Left lung (tissue), 4 donors: ENCODE measurements at regions not wholly inside any gene's neighbourhood (a gene's known extent, or its start where the extent isn't known, plus 50 kb on each side); places are given as distances from the start of the nearest gene placed in this dataset.
"Not testable (repeated sequence)": the region's sequence is repeated elsewhere in the genome, so short reads cannot be mapped to it uniquely, and the experiment has no call there.

ENCODE experiments used
- ATAC-seq: fragments of 200-7000 bp; cut with Tn5 transposase; one replicate; pipeline ENCODE4 v1.9.1; 2020; ENCODE audit warnings: moderate library complexity
- DNase-seq, 4 donors: peaks; one replicate each; pipeline ENCODE4 v3.0.0-alpha.2; 2013 to 2020
- H3K27ac ChIP-seq, 2 donors: fragments of 200-600 bp; sonication (generic) in 1 of 2; one replicate each; pipeline versions ENCODE4 v1.5.0 to v1.8.0; 2020 to 2021
- H3K27me3 ChIP-seq, 2 donors: fragments of 200-600 bp; sonication (generic) in 1 of 2; one replicate each; pipeline versions ENCODE4 v1.5.0 to v1.8.0; 2020 to 2021
- H3K36me3 ChIP-seq, 2 donors: fragments of 200-600 bp; sonication (generic) in 1 of 2; one replicate each; pipeline versions ENCODE4 v1.5.0 to v1.8.0; 2020 to 2021
- H3K4me1 ChIP-seq, 2 donors: fragments of 200-600 bp; one replicate each; pipeline ENCODE4 v1.8.0; 2021
- H3K4me3 ChIP-seq, 2 donors: fragments of 200-600 bp; sonication (generic) in 1 of 2; one replicate each; pipeline versions ENCODE4 v1.5.0 to v1.8.0; 2020 to 2021; ENCODE audit warnings: mild to moderate bottlenecking in 1 of 2
- H3K9me3 ChIP-seq, 2 donors: fragments of 200-600 bp; sonication (generic) in 1 of 2; one replicate each; pipeline versions ENCODE4 v1.5.0 to v1.8.0; 2020 to 2021
- CTCF ChIP-seq, 2 donors: fragments of 200-600 bp; sonication (generic) in 1 of 2; IDR thresholded peaks; one replicate each; pipeline versions ENCODE4 v1.5.0 to v1.8.0; 2021; ENCODE audit warnings: antibody characterized with exemption in 2 of 2
- intact Hi-C, 2 donors: fragments of 100-400 bp; cut with DNase I; formaldehyde crosslinking; loops; one replicate each; pipeline versions ENCODE4 v1.11.2 to v1.14.2; 2022
- donor health status: DM: no; HTN: yes; CAD: no.
- donor health status: DM: no; HTN: no; CAD: no.

DNA sequence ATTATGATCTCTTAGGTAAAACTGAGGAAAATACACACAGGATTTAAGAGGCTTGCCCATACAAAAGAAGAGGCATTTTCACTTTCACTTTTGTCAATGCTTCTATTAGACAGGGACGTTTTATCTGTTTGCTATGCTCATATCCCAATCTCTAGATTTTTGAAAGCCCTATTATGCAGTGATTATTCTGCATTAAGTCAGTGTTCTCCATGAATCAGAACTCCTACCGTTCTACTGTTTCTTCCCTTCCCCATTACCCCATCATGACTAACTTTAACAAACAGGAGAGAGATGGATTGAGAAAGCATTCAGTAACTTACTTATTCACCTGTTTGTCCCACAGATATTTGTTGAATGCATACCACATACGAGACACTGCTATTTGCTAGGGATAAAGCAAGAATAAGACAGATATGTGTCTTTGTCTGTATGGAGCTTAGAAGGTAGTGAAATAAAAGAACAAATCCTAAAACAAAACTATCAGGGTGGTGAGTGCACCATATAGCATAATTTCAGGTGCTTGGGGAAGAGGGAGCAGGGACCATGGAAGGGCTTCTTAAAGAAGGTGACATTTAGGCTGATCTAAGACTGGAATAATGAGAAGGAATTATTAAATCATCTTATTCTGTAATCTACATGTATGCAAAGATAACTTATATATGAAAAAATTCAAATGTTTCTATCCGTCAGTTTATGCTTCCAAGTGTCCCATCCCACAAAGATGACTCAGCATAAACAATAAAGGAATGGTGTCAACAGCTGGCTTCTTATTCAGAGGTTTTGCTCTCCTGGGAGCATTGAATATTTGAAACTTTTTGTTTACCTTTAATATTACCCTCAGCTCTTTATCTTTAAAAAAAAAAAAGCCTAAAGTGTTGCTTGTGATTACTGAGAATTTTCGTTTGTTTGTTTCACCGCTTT lies 328.1 kb downstream of the HINT1 start:
- Histone ChIP-seq H3K4me1 (peaks cover 0 to 6% of the 10 kb centered on the region in 2 donors), H3K27ac (no peak overlapping the region), H3K9me3 (peaks cover 0 to 2% of the 10 kb centered on the region in 2 donors), H3K4me3 (peak overlapping the region; percentile 2 to 21), H3K27me3 (no peaks in the 10 kb centered on the region), H3K36me3 (no peaks in the 10 kb centered on the region)
- intact Hi-C loops, result no loop called here
- peak; percentile 59 for ATAC-seq
- TF ChIP-seq CTCF (IDR thresholded peaks at IDR 0.05), result no peak
- DNase-seq, result no peak

DNA sequence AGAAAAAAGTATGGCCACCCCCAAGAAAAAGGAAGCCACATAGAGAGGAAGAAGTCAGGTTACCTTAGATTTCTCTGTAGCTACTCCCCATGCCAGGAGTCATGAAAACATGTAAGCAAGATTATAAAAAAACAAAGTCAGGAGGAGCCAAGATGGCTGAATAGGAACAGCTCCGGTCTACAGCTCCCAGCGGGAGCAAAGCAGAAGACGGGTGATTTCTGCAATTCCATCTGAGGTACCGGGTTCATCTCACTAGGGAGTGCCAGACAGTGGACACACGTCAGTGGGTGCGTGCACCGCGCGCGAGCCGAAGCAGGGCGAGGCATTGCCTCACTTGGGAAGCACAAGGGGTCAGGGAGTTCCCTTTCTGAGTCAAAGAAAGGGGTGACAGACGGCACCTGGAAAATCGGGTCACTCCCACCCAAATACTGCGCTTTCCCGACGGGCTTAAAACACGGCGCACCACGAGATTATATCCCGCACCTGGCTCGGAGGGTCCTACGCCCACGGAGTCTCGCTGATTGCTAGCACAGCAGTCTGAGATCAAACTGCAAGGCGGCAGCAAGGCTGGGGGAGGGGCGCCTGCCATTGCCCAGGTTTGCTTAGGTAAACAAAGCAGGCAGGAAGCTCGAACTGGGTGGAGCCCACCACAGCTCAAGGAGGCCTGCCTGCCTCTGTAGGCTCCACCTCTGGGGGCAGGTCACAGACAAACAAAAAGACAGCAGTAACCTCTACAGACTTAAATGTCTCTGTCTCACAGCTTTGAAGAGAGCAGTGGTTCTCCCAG lies 347.3 kb downstream of the HINT1 start:
- DNase-seq, result peak in 1 of 4 donors; percentile 38
- ATAC-seq, H3K27me3 ChIP-seq, H3K9me3 ChIP-seq, H3K27ac ChIP-seq, H3K4me3 ChIP-seq, H3K36me3 ChIP-seq, H3K4me1 ChIP-seq, intact Hi-C loops: not testable (repeated sequence)

DNA sequence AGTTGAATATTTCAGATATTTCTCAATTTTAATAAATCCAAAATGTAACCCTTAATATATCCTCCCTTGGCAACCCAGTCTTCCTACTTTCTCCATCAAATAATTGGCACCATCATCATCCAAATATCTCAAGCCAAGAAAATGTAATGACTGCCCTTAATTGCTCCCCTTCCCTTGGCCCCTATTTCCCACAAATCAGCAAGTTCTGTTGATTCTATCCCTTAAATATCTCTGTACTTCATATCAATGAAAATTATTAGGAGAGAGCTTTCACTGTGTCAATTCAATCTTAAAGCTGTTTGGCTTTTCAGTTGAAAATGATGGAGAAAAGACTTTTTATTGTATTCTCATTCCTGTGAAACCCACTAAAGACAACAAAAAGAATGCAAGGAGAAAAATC lies 349.8 kb downstream of the HINT1 start:
- DNase-seq (peak in 1 of 4 donors; percentile 40), ATAC-seq (no peak)
- H3K4me3 ChIP-seq, result no peak overlapping the region
- H3K9me3 ChIP-seq, result no peaks in the 10 kb centered on the region
- intact Hi-C loops, result no loop called here
- no peaks in the 10 kb centered on the region for H3K27me3 ChIP-seq
- no peak overlapping the region for H3K27ac ChIP-seq
- H3K36me3 ChIP-seq, result no peaks in the 10 kb centered on the region
- no peaks in the 10 kb centered on the region for H3K4me1 ChIP-seq
- TF ChIP-seq CTCF (IDR thresholded peaks at IDR 0.05), result no peak

- H3K27ac ChIP-seq, result no peak overlapping the region
- H3K36me3 ChIP-seq, result no peaks in the 10 kb centered on the region
- intact Hi-C loops, result no loop called here
- no peaks in the 10 kb centered on the region for H3K9me3 ChIP-seq
- no peak overlapping the region for H3K4me3 ChIP-seq
- H3K27me3 ChIP-seq, result no peaks in the 10 kb centered on the region
- ATAC-seq, result no peak
- TF ChIP-seq CTCF (IDR thresholded peaks at IDR 0.05), result no peak
- no peak for DNase-seq
- H3K4me1 ChIP-seq, result no peaks in the 10 kb centered on the region
These were observed 356.4 kb downstream of the HINT1 start for GRCh38 chr5:130808691-130809090.

- Histone ChIP-seq H3K4me3 (no peak overlapping the region), H3K36me3 (no peaks in the 10 kb centered on the region), H3K9me3 (peaks cover 0 to 5% of the 10 kb centered on the region in 2 donors), H3K27ac (no peak overlapping the region), H3K4me1 (no peaks in the 10 kb centered on the region), H3K27me3 (no peaks in the 10 kb centered on the region)
- TF ChIP-seq CTCF (IDR thresholded peaks at IDR 0.05), result no peak
- intact Hi-C loops, result no loop called here
- DNase-seq, result peak in 2 of 4 donors; percentile 47 to 48
- no peak for ATAC-seq
These were observed 359.4 kb downstream of the HINT1 start for GRCh38 chr5:130805648-130806047.
